Right hindlimb (tissue), 1 donor: ENCODE measurements at regions not wholly inside any gene's neighbourhood (a gene's known extent, or its start where the extent isn't known, plus 50 kb on each side); places are given as distances from the start of the nearest gene placed in this dataset.
"Not testable (repeated sequence)": the region's sequence is repeated elsewhere in the genome, so short reads cannot be mapped to it uniquely, and the experiment has no call there.

Experiments used
- DNase-seq: peaks from one replicate; pipeline ENCODE4 v3.0.0-alpha.2; 2018

DNA sequence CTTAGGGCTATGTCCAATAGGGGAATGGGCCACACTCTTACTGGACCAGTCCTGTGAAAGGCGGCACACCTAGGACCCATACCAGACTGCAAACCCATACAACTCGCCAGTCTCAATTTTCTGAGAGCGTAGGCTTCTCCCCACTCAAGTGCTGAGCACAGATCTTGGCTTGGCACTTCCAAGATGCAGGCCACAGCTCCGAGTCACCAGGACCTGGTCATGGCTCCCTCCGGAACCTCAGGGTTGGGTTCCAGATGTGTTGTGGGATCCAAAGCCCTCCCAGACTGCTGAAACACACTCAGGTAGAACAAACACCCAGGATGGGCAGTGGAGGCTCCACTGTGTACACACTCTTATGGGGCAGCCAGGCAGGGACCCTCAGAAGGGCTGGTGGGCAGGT is 103.3 kb downstream of the TMEM144 start:
- DNase-seq: no peak

DNA sequence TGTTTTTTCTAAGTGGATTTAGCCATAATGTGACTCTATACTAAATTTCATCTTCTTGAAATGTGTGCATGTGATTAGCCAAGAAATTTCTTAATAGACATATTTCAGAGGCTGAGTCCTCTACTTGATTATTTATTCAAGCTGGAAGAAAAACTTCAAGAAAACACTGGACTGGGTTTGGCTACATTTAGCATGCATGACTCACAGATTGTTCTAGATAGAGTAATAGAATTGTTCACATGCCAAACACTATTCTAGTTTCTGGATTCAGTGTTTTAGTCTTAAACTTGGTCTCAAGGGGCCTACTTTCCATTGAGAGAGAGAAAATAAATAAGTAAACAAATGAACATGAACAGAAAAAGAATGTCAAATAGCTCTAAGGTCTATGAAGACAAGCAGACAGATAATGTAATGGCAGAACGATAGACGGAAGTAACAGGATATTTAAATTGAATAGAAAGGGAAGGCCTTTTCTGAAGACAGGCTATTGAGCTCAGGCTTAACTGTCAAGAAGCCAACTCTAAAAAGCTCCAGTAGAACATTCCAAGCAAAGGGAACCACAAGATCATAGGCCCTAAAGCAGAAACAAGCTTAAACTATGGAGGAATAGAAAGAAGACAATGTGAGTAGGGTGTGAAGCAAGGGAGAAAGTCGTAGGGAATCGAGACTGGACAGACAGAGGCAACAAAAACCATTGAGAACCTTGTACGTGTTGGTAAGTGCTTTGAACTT is 104.6 kb downstream of the TMEM144 start:
- no peak for DNase-seq

GRCh38 chr4:158315706-158316105 is 105.4 kb downstream of the TMEM144 start:
- DNase-seq: no peak

GRCh38 chr4:158316264-158316663 is 106.0 kb downstream of the TMEM144 start:
- DNase-seq: no peak

GRCh38 chr4:158319880-158320279 is 109.6 kb downstream of the TMEM144 start:
- DNase-seq: no peak

DNA sequence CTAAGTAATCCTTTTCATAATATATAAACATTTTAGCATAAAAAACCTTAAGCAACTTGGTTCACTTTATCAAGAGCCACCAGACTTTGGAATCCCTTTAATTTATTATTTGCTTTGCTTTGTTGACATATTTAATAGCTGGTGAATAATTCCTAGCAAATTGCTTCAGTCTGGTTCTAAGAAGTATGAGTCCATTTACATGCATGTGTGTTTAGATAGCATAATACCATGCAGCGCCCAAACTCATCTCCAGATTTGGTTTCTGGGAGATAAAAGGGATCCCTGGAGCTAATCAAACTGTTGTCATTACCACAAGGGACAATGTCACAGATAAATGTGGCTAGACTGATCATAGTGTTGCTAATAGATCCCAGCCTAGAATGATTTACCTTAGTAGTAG is 111.8 kb downstream of the TMEM144 start:
- no peak for DNase-seq

GRCh38 chr4:158327525-158327924 is 117.2 kb downstream of the TMEM144 start:
- DNase-seq: no peak

DNA sequence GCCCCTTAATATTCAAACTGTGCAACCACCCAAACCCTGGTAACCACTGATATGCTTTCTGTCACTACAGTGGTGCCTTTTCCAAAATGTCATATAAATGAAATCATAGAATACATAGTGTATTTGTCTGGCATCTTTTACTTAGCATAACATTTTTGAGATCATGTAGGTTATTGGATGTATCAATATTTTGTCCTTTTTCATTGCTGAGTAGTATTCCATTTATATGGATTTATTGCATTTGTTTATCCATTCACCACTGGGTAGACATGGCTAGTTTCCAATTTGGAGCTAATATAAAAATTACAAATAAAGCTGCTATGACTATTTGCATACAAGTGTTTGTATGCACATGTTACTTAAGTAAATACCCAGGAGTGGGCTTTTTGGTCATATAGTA is 121.6 kb downstream of the TMEM144 start:
- DNase-seq: no peak

GRCh38 chr4:158333820-158334219 is 123.5 kb downstream of the TMEM144 start:
- DNase-seq: no peak

DNA sequence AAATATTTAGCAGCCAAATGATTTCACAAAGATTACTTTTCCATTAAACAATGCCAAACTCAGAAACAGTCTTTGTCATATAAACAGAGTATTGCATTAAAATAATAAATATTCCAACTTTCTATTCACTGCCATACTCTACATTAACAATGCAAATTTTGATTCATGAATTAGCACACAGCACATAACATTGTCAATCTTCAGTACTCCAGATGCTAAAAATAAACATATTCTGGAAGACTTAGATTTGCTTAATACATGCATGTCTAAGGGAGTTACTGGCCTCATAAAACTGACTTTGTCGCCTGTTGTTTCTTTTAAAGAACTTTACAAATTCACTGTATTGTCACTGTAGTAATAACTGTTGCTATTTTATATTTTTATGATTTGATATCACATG is 131.6 kb downstream of the TMEM144 start:
- no peak for DNase-seq

- DNase-seq: no peak
These were observed 136.3 kb downstream of the TMEM144 start for GRCh38 chr4:158346576-158346975.

DNA sequence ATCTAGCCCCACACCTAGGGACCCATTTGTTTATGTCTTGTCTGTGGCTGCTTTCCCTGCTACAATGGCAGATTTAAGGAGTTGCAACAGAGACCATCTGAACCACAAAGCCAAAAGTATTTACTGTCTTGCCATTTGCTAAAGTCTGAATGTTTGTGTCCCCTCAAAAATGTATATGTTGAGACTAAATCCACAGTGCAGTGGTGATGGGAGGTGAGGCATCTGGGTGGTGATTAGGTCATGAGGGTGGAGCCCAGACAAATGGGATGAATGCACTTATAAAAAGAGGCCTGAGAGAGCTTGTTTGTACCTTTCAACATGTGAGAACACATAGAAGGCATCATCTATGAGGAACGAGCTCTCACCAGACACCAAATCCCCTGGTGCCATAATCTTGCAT is 137.3 kb downstream of the TMEM144 start:
- no peak for DNase-seq

- DNase-seq: no peak
These were observed 139.9 kb downstream of the TMEM144 start for GRCh38 chr4:158350161-158350560.

GRCh38 chr4:158353541-158354304 is 143.4 kb downstream of the TMEM144 start:
- DNase-seq: no peak

GRCh38 chr4:158356301-158356700 is 146.0 kb downstream of the TMEM144 start:
- DNase-seq: no peak

DNA sequence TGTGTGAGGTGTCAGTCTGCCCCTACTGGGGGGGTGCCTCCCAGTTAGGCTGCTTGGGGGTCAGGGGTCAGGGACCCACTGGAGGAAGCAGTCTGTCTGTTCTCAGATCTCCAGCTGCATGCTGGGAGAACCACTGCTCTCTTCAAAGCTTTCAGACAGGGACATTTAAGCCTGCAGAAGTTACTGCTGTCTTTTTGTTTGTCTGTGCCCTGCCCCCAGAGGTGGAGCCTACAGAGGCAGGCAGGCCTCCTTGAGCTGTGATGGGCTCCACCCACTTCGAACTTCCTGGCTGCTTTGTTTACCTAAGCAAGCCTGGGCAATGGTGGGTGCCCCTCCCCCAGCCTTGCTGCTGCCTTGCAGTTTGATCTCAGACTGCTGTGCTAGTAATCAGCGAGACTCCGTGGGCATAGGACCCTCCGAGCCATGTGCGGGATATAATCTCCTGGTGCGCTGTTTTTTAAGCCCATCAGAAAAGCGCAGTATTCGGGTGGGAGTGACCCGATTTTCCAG is 153.7 kb upstream of the RXFP1 start:
- DNase-seq: not testable (repeated sequence)

DNA sequence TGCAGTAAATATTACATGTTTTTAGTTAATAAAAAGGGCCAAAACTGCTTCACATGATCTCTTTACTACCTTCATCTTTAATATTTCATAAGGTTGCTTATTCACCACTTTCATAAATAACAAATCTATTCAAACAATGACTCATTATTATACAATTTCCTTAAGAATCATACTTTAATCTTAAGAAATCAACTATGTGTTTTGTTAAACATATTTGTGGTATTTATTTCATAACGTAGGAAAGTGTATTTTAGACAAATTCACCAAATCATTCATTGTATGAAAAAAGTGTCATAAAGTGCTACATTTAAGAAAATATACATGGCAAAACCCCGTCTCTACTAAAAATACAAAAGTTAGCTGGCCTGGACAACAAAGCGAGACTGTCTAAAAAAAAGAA is 150.5 kb upstream of the RXFP1 start:
- DNase-seq: no peak

DNA sequence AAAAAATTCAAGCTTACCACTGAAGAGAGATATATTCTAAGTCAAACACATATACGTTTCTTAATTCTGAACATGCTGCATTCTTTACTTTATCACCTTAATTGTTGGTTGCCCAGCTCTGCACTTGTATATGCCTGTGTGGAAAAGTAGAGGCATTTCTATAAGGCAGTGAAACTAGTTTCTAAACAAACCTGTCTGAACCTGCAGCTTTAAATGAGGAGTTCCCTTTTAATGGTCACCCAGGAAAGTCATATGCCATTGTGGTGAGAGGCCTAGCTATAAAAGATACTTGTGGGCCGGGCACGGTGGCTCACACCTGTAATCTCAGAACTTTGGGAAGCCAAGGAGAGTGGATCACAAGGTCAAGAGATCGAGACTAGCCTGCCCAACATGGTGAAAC is 147.4 kb upstream of the RXFP1 start:
- DNase-seq: no peak

DNA sequence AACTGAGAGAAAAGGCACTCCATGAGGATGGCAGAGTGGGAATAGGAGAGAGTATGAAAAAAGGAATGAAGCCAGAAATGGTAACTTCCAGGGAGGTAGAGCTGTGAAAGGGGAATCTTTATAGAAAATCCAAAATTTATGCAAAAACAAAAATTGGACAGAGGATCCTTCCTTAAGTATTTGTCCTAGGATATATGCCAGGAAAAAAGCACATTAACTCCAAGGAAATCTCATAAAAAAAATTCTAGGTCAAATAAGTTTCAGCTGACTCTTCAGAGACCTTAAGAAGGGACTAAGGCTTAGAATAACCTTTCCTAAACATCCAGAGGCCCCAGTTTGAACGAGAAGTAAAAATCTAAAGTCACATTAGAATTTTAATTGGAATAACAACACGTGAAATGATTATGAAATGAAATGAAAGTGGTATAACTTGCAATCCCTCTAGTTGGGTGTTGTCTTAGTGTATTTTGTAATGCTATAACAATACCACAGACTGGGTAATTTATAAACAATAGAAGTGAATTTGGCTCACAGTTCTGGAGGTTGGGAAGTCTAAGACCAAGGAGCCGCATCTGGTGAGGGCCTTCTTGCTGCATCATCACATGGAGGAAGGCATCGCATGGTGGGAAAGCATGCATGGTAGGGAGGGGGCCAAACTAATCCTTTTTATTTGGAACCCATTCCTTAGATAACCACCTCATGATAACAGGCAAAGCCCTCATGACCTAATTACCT is 145.4 kb upstream of the RXFP1 start:
- no peak for DNase-seq

- no peak for DNase-seq
These were observed 137.3 kb upstream of the RXFP1 start for GRCh38 chr4:158384414-158384813.

DNA sequence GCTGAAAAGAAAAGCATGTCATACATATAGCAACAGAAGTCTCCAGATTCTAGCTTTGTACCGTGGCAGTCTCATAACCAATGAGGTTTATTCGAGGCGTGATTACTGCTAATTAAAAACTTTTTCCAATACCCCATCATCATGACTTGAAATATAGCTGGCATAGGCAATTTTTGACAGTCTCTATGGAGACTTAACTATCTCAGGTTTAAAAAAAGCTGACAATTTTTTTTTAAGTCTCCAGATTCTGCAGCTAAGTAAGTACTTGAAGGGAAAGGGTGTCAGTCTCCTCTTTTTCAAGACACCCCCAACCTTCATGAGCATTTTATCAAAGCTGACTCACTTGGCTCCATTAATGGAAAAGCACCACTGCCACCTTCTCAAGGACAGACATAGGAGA is 126.3 kb upstream of the RXFP1 start:
- no peak for DNase-seq

- peak; percentile 33 for DNase-seq
These were observed 125.8 kb upstream of the RXFP1 start for GRCh38 chr4:158395889-158396288.

DNA sequence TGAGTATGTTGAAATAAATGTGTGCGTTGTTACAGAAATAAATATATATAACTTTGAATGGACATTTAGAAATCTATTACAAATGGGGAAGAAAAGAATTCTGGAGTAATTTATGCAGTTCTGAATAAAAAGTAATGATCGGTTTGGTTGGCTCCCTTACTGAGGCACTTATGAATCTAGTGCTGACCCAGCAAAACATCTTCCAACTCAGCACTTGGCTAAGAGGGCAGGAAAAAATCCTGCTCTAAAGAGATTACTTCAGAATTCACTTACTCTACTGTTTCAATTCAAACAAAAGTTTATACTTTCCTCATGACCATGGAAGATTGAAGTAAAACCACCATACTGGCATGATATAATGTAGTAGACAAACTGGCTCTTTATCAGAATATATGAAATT is 123.9 kb upstream of the RXFP1 start:
- DNase-seq: no peak

- not testable (repeated sequence) for DNase-seq
These were observed 113.7 kb upstream of the RXFP1 start for GRCh38 chr4:158407961-158408360.
